Spleen (tissue), 7 donors: ENCODE measurements at regions not wholly inside any gene's neighbourhood (a gene's known extent, or its start where the extent isn't known, plus 50 kb on each side); places are given as distances from the start of the nearest gene placed in this dataset.

Experiments
- POLR2A ChIP-seq, 3 donors: fragments of 450-650 bp; IDR thresholded peaks; one replicate each; pipeline ENCODE4 v1.5.1; 2017; ENCODE audit warnings: antibody characterized with exemption in 3 of 3, mild to moderate bottlenecking in 1 of 3
- POLR2AphosphoS5 ChIP-seq, 3 donors: sonication (generic); formaldehyde crosslinking; IDR thresholded peaks; one replicate each; pipeline ENCODE4 v1.5.1; 2017; ENCODE audit warnings: antibody characterized with exemption in 3 of 3
- TF ChIP-seq, protein P1 (sequence below), 11 experiments: fragments of 200-600 bp in 7 of 11; fragments of 450-650 bp in 4 of 11; sonication (generic) in 4 of 11; IDR thresholded peaks in 8 of 11; conservative IDR thresholded peaks in 3 of 11; 1 replicate in 7 of 11; 2 replicates in 4 of 11; pipeline versions ENCODE4 v1.4.0 to v1.8.0; 2016 to 2021; ENCODE audit warnings: antibody characterized with exemption in 11 of 11, inconsistent platforms in 4 of 11, mild to moderate bottlenecking in 1 of 11
- donor health status: DM: no; HTN: no; CAD: no; lungs with moderate emphysema.
- donor health status: DM: no; HTN: no; CAD: no.
- donor health status: DM: no; HTN: no; CAD: no.

DNA sequence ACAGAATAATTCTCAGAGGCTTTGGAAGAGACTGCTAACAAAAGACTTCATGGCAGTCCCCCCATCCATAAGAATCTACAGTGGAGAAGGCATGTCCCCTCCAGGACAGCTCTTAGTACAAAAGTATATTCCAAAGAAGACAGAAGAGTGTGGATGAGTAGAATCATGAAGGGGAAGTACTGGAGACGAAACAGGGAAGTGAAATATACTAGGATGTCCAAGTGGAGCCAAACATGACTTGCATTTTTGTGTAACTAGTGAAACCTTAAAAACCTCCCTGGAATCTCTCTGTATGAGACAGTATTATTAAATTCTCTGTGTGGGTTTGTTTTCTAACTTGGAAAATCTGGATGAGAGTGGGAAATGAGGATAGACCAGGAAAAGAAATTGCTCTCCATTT lies 312.4 kb downstream of the RSL24D1 start:
- TF ChIP-seq, protein P1, sequence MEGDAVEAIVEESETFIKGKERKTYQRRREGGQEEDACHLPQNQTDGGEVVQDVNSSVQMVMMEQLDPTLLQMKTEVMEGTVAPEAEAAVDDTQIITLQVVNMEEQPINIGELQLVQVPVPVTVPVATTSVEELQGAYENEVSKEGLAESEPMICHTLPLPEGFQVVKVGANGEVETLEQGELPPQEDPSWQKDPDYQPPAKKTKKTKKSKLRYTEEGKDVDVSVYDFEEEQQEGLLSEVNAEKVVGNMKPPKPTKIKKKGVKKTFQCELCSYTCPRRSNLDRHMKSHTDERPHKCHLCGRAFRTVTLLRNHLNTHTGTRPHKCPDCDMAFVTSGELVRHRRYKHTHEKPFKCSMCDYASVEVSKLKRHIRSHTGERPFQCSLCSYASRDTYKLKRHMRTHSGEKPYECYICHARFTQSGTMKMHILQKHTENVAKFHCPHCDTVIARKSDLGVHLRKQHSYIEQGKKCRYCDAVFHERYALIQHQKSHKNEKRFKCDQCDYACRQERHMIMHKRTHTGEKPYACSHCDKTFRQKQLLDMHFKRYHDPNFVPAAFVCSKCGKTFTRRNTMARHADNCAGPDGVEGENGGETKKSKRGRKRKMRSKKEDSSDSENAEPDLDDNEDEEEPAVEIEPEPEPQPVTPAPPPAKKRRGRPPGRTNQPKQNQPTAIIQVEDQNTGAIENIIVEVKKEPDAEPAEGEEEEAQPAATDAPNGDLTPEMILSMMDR (IDR thresholded peaks at IDR 0.05 in 8 of 11, conservative IDR thresholded peaks at IDR 0.05 in 3 of 11) = no peak
- TF ChIP-seq POLR2AphosphoS5 (IDR thresholded peaks at IDR 0.05) = no peak
- TF ChIP-seq POLR2A (IDR thresholded peaks at IDR 0.05) = no peak
